ENCODE measurements at regions not wholly inside any gene's neighbourhood (a gene's known extent, or its start where the extent isn't known, plus 50 kb on each side); places are given as distances from the start of the nearest gene placed in this dataset.

- Histone ChIP-seq H3K79me2 (ENCODE audit: insufficient read depth, low read length) (no peaks in the 10 kb centered on the region), H2AFZ (ENCODE audit: low read length) (no peak overlapping the region), H3K4me2 (ENCODE audit: low read depth, low read length) (no peak overlapping the region), H4K20me1 (ENCODE audit: insufficient read depth, low read length) (no peaks in the 10 kb centered on the region), H3K27me3 (ENCODE audit: control insufficient read depth in 1 of 2, insufficient read depth in 2 of 2, low read length in 2 of 2) (no peaks in the 10 kb centered on the region), H3K4me1 (ENCODE audit: insufficient read depth, low read length) (no peaks in the 10 kb centered on the region), H3K9ac (ENCODE audit: insufficient read depth, low read depth, low read length) (no peak overlapping the region), H3K27ac (ENCODE audit: extremely low read length, insufficient read depth, low read length) (no peak overlapping the region), H3K36me3 (replicated peaks in 1 of 2; ENCODE audit: control insufficient read depth in 1 of 2, insufficient read depth in 2 of 2, low read length in 2 of 2) (no peaks in the 10 kb centered on the region), H3K4me3 (replicated peaks in 1 of 3; ENCODE audit: insufficient read depth in 1 of 3, low read depth in 2 of 3, low read length in 3 of 3) (no peak overlapping the region), H3K9me3 (ENCODE audit: low read length) (peaks cover 32% of the 10 kb centered on the region)
- no peak for FAIRE-seq
- WGBS (ENCODE audit: low lambda C conversion rate), result 24% methylated on average over 10 of the region's 10 CpGs
- TF ChIP-seq ASH2L (IDR thresholded peaks at IDR 0.05; ENCODE audit: insufficient read length, low read depth, low read length), result no peak
- no peak for TF ChIP-seq RARA (CRISPR knock-in tag; IDR thresholded peaks at IDR 0.05)
- no peak for TF ChIP-seq KDM5A (IDR thresholded peaks at IDR 0.05; ENCODE audit: borderline replicate concordance, low read length)
- no peak for TF ChIP-seq ZNF7 (CRISPR knock-in tag; IDR thresholded peaks at IDR 0.05)
- no peak for TF ChIP-seq IRF9 (CRISPR knock-in tag; IDR thresholded peaks at IDR 0.05; ENCODE audit: borderline replicate concordance)
- no peak for TF ChIP-seq KDM5B (CRISPR knock-in tag; IDR thresholded peaks at IDR 0.05; ENCODE audit: borderline replicate concordance)
- no peak for TF ChIP-seq CENPT (CRISPR knock-in tag; IDR thresholded peaks at IDR 0.05; ENCODE audit: low read depth)
- no peak for TF ChIP-seq POLR2AphosphoS2 (IDR thresholded peaks at IDR 0.05; ENCODE audit: low read depth, low read length)
- no peak for TF ChIP-seq ZFYVE20 (CRISPR knock-in tag; IDR thresholded peaks at IDR 0.05; ENCODE audit: borderline replicate concordance, low read depth)
- TF ChIP-seq CERS6 (CRISPR knock-in tag; IDR thresholded peaks at IDR 0.05), result no peak
- TF ChIP-seq YEATS4 (CRISPR knock-in tag; IDR thresholded peaks at IDR 0.05; ENCODE audit: borderline replicate concordance), result no peak
- no peak for TF ChIP-seq ZNF329 (CRISPR knock-in tag; IDR thresholded peaks at IDR 0.05; ENCODE audit: low read depth)
- no peak for TF ChIP-seq HMGA1 (CRISPR knock-in tag; conservative IDR thresholded peaks at IDR 0.05)
- intact Hi-C loops (cut with micrococcal nuclease; ENCODE audit: unreplicated experiment), result no loop called here
- no peak for ATAC-seq
- no TSS peak for BruUV-seq (replicated peaks)
- in situ Hi-C loops (cut with HindIII; ENCODE audit: extremely low pct_ligation_motif_present, low pct_unique_long_range_greater_than_20kb), result no loop called here
- POLR2A ChIA-PET, result no interaction called here
- no peak for DNase-seq (ENCODE audit: low spot score)
- CTCF ChIA-PET (ENCODE audit: low intra/inter-chr PET ratio, low total read pairs), result no interaction called here
Measured at GRCh38 chr11:38667359-38667758, 2069.3 kb upstream of the RAG2 start.

Measured in HepG2 (cell line).